GM23338 (cell line): ENCODE measurements at regions not wholly inside any gene's neighbourhood (a gene's known extent, or its start where the extent isn't known, plus 50 kb on each side); places are given as distances from the start of the nearest gene placed in this dataset.
"Not testable (repeated sequence)": the region's sequence is repeated elsewhere in the genome, so short reads cannot be mapped to it uniquely, and the experiment has no call there.

ENCODE experiments used
- CREB1 ChIP-seq: fragments of 250-450 bp; sonication (Bioruptor Pico); IDR thresholded peaks from 2 replicates; pipeline ENCODE4 v1.5.0; 2020; ENCODE audit warnings: low read depth, mild to moderate bottlenecking, moderate library complexity
- CTCF ChIP-seq, 2 experiments: fragments of 200-600 bp in 1 of 2; sonication (generic) in 1 of 2; conservative IDR thresholded peaks; 2 replicates each; pipeline versions ENCODE4 v1.5.1 to v1.6.1; 2016 to 2017; ENCODE audit warnings: antibody characterized with exemption in 2 of 2, low read depth in 2 of 2, mild to moderate bottlenecking in 2 of 2, moderate library complexity in 1 of 2
- EZH2 ChIP-seq: fragments of 200-600 bp; sonication (generic); IDR thresholded peaks from one replicate; pipeline ENCODE4 v1.8.0; 2017; ENCODE audit warnings: antibody characterized with exemption, mild to moderate bottlenecking, low read depth; ENCODE audit not compliant: unreplicated experiment
- EZH2phosphoT487 ChIP-seq: fragments of 200-600 bp; sonication (generic); IDR thresholded peaks from one replicate; pipeline ENCODE4 v1.8.1; 2018; ENCODE audit warnings: antibody characterized with exemption; ENCODE audit not compliant: unreplicated experiment
- POLR2AphosphoS5 ChIP-seq: IDR thresholded peaks from 2 replicates; pipeline ENCODE4 v1.6.1; 2016; ENCODE audit warnings: antibody characterized with exemption, low read depth
- STAT1 ChIP-seq: IDR thresholded peaks from one replicate; pipeline ENCODE4 v1.6.1; 2016; ENCODE audit warnings: antibody characterized with exemption; ENCODE audit not compliant: unreplicated experiment

DNA sequence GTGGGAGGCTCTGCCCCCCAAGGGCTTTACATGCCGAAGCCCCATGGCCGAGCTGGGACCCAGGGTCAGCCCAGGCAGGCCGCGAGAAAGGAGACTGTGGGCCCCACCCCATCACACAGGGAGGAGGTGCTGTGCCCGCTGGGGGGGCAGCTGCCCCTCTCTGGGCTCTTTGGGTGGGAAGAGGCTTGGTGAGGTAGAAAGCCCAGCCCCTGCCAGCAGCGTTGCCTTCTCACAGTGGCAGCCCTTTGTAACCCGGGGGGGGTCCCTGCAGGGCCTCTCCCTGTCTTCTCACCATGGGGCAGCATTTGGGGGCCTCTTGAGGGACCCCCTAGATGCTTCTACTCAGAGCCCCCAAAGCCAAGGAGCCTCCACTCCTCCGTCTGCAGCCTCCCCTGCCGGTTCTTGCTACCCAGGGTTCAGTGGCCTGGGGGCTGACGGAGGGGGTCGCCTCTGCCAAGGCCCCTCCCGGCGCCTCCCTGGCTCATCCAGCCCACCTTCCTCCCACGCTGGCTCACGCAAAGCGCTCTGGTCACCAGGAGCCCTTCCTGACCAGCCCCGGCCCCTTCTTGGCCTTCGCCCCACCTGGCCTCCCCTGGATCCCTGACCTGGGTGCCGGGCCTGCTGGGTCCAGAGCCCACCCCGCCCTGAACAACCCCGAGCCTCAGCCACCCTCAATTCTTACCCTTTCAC is 893.5 kb downstream of the RPIA start:
- TF ChIP-seq CTCF (conservative IDR thresholded peaks at IDR 0.05; ENCODE audit: low read depth in 2 of 2); EZH2; POLR2AphosphoS5; STAT1; EZH2phosphoT487; CREB1 (CRISPR knock-in tag): not testable (repeated sequence)
